HG02885 (cell line): ENCODE measurements at regions not wholly inside any gene's neighbourhood (a gene's known extent, or its start where the extent isn't known, plus 50 kb on each side); places are given as distances from the start of the nearest gene placed in this dataset.
"Not testable (repeated sequence)": the region's sequence is repeated elsewhere in the genome, so short reads cannot be mapped to it uniquely, and the experiment has no call there.

Experiments used
- ATAC-seq: cut with Tn5 transposase; IDR thresholded peaks from one replicate; pipeline ENCODE4 v1.9.1; 2021; ENCODE audit warnings: mild to moderate bottlenecking; ENCODE audit not compliant: unreplicated experiment, poor library complexity

DNA sequence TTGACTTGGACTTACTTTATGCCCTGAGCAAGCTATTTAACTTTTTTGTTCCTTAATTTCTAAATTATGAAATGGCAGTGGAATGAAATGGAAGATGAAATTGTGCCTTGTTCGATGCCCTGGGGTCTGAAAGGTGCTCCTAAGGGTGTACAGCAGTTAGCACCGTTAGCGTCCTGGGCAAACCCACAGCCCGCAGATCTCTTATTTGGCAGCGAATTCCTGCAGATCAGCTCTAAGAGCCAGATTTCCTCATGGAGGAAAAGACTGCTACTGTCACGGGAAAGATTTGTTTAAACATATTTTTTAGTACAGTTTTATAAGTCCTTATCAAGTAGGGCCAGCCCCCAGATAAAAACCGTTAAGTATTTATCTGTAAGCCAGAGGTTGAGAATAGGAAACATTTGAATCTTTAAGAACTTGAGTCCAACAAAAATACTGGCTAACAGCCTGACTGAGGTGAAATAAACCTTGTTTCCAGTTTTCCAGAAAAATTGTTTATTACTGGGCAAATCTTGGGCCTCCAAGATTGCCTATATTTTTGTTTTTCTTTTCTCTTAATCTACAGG lies 216.5 kb upstream of the DMRT1 start:
- ATAC-seq: no peak

DNA sequence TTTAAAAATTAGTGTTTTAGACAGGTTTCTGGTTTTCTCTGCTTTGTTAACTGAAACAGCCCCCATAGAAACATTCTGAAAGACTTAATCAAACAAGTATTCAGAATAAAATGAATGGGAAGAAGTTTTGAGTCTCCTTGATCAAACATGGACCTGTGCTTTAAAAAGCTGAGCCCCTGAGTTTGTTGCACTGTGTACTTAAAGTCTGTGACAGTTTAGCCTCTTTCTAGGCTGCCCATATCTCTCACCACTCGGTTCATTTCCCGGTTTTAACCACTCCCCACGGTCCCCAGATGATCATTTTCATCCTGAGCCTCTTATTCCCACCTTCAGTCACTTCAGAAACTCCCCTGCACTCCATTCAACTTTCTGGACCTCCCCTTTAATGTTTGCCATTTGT lies 215.9 kb upstream of the DMRT1 start:
- ATAC-seq: no peak

DNA sequence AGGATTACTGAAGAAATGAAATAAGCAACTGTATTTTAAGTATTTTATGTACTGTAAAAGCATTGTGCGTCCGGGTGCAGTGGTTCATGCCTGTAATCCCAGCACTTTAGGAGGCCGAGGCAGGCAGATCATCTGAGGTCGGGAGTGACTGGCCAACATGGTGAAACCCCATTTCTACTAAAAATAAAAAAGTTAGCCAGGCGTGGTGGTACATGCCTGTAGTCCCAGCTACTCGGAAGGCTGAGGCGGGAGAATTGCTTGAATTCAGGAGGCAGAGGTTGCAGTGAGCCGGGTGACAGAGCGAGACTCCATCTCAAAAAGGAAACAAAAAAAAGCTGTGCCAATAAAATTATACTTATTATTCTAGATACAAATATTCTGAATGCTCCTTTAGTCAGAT lies 215.4 kb upstream of the DMRT1 start:
- not testable (repeated sequence) for ATAC-seq

DNA sequence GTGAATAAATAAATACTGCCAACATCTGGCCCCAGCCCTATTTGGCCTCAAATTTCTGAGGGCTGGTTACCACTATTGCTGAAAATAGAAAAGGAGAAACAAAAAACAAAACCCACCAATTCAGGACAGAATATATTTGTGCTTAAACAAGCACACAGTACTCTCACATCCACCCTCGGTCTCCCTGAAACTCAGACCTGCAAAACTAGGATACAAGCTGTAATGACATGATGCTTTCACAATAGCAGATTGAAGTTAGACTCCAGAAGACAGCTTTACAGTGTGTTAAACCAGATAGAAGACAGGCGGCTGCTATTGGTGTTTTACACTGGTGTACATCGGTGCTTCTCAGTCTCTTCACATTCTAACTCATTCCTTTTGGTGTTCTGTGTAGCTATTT lies 214.9 kb upstream of the DMRT1 start:
- peak; percentile 77 for ATAC-seq

DNA sequence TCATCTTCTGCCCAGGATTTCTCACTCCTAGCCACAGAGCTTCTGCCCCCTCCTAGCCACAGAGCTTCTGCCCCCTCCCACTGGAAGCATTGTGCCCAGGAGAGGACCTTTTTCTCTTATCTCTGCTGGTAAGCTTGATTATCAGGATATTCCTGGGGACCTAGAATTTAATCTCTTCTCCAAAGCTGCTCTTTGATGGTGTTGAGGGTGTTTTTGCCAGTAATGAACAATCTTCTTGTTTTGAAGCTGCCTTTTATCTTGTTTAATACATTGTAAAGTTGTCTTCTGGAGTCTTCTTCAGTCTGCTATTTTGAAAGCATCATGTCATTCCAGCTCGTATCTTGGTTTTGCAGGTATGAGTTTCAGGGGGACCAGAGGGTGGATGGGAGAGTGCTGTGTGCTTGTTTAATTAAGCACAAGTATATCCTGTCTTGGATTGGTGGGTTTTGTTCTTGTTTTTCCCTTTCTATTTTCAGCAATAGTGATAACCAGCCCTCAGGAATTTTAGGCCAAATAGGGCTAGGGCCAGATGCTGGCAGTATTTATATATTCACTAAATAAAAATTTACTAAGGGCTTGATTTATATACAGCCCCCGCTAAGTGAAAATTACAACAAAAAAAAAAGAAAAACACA lies 214.0 kb upstream of the DMRT1 start:
- ATAC-seq: no peak

DNA sequence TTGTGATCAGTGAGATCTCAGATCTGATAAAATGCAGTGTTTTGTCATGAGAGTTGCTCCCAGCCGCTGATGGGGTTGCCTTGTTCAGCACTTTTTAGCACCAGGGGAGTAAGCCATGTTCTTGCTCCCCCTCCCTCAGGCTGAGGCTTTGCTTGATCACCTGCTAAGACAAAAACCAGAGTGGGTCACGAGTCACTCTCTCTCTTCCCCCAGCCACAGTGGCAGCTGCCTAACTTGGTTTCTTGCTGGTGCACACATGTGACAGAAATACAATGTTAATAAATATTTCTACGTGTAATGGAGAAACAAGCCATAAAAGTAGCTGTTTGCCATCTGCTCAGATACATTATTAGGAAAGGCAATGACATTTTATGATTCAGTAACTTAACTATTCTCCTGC lies 212.4 kb upstream of the DMRT1 start:
- ATAC-seq: no peak

DNA sequence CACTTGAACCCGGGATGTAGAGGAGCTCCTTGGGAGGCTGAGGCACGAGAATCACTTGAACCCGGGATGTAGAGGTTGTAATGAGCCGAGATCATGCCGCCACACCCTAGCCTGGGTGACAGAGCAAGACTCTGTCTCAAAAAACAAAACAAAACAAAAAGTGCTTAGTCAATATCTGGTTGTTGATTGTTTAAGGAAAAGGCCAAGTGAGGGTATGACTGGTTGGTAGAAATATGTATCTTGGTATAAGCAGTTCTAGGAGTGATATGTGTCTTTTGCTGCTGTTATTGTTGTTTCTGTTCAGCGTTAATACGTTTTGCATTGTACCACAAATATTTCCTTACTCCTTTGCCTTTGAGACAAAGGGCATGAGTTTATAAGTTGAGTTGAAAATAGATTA lies 210.7 kb upstream of the DMRT1 start:
- ATAC-seq: no peak

DNA sequence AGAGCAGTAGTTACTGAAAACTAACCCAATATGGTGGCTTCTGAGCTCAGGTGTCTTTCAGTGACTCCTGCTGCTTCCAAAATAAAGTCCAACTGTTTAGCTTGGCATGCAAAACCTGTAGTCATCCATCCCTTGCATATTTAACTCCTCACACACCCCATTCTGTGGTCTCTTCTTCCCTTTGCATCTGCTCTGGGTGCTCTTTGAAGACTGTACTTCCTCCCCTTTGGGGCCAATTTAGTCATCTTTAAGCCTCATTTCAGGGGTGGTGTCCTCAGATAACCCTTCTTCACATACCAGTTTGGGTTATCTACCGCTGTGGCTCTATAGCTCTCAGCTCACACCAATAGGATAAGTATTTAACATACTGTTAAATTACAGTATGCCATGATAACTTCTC lies 209.9 kb upstream of the DMRT1 start:
- ATAC-seq: no peak

DNA sequence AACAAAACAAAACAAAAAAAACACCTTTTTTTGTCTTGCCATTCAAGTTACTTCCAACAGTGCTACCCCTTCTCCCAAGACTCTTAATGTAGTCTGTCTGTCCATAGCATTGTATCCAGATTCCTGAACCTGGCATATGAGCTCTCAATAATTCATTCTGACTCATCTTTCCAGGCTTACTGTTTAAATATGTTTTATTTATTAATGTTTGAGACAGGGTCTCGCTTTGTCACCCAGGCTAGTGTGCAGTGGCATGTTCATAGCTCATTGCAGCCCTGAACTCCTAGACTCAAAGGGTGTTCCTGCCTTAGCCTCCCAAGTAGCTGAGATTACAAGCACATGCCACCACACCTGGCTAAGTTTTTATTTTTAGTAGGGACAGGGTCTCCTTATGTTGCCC lies 208.0 kb upstream of the DMRT1 start:
- no peak for ATAC-seq

DNA sequence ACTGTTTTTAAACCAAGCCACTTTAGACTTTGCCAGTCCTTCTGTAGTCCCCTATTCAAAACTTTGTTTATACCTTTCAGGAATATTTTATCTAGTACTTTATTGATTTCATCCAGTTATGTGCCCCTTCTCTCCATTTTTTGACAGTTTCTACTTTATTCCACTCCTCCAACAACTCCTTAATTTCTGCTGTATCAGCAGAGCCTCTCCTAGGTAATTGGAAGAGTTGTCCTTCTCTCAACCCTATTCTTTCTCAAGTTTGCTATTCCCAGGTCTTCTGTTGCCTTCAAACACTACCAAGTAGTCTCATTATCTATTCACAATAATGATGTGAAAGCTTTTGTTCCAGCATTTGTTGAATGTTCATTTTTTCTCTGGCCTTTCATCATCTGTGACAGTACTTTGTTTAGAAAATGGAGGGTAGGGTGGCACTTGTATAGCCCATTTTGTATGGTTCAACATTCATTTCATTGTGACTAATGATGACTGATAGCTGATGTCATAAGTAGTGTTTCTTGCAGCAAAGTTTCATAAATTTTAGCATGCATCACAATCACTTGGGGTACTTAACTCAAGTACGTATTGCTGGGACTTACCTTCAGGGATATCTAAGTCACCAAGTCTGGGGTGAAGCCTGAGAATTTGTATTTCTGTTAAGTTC lies 204.4 kb upstream of the DMRT1 start:
- ATAC-seq: no peak

DNA sequence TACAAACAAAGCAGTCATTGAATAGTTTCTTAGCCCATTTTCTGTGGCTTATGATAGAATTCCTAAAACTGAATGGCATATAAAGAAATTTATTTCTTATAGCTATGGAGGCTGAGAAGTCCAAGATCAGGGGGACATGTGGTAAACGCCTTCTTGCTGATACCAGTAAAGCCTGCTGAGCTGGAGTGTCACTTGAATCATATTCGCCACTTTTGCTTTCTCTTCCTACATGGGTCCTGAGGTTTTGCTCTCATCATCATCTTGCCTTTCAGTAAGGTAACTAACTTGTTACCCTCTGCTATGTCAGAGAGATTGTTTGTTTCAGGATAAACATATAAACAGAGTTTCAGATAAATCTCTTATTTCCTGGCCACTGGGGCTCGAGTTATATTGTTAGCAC lies 203.3 kb upstream of the DMRT1 start:
- no peak for ATAC-seq

DNA sequence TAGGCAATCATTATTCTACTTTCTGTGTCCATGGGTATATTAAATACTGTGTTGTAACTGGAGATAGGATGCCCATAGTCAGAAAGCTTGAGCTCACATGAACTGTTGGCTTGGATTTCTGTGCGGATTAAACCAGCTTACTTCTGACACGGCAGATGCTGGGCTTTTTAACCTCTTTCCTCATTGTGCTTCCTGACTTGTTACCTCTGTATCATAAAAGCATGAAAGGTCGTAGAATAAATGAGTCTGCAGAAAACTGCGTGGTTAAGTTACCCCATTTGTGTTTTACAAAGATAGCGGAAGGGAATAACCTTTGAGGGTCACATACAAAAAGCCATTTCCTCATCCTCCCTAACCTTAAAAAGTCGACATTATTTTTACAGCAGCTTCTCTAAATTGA lies 199.5 kb upstream of the DMRT1 start:
- ATAC-seq: no peak

DNA sequence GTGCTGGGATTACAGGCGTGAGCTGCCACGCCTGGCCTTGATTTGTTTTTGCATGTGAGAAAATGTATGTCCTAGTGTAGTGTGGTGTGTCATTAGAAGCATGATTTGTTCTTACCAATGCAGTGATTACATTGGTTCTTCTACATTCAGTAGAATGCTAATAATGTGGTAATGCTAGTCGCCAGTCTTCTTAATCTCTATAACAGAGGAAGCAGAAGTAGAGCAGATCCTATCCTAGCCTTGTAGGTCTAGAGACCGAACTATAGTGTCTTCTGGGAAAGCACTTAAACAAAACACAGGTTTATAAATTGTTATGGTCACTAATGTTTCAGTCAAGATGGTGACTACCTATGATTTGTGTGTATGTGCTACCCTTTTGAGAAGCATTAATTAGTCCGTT lies 197.5 kb upstream of the DMRT1 start:
- no peak for ATAC-seq

DNA sequence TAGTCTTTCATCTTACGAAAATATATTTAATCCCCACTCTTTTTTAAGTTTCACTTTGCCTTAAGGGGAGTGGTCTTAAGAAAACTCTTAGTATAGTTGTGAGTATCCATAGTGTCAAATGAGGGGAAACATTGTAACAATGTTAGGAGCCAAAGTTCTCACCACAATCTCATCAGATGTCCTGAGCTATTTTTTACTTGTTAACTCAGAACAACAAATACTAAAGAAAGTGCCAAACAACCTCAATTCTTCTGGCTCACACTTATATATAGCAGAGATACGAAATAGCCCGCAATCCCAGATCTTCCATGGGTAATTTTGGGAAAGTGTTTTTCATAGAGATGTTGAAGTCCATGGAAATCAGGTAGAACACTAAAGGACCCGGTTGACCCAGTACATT lies 194.0 kb upstream of the DMRT1 start:
- ATAC-seq: no peak

DNA sequence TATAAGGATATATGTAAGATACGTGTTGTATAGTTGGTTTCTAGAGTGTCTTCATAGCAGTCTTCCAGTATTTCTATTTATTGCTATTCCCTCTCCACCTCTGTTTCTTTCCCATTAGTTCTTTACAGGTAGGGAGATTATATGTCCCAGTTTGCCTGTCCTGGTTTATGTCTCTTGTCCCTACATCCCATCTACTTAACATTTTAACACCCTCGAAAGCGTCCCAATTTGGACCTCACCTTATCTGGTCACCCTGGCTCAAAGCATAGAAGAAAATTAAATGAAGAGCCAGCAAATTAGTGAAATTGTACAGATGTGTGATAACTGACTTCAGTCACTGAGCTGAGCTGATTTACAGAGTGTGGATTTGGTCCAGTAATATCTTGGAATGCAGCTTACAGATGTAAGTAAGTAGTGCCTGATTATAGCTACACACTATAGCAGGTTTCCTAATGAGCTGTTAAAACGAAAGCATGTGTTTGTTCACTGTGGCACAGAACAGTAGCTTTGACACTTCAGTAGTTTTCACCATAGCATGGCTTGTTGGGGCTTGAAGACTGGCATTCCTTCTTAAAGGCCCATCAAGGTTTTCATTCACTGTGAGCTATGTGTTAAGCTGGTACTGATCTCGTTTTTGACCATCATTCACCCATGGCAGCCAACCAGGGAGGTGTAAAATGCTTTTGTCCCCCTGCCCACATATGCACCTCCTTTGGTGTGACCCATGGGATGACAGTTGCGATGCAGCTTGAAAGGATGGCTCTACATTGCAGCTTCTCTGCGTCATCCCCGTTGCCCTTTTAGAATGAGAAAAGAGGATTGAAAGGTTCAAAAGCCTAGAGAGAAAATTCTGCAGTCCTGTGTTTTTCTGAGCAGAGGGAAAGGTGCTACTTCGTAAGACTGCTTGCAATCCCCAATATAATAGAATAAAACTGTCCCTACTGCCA lies 192.1 kb upstream of the DMRT1 start:
- no peak for ATAC-seq

DNA sequence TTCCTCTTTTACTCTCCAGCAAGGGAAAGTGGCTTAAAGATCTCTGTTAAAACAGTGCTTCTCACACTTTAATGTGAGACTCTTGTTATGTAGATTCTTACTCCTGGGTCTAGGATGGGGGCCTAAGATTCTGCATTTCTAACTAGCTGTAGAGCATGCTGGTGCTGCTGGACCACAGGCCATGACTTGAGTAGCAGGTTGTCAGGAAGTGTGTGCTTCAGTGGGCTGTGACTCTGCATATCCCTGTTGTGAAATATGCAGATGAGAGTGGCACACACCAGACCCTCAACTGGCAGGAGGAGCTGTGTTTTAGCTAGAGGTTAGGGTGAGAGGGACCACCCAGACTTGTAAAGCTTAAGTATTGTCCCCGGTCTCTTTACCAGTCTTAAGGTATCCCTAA lies 191.1 kb upstream of the DMRT1 start:
- ATAC-seq: peak; percentile 41

DNA sequence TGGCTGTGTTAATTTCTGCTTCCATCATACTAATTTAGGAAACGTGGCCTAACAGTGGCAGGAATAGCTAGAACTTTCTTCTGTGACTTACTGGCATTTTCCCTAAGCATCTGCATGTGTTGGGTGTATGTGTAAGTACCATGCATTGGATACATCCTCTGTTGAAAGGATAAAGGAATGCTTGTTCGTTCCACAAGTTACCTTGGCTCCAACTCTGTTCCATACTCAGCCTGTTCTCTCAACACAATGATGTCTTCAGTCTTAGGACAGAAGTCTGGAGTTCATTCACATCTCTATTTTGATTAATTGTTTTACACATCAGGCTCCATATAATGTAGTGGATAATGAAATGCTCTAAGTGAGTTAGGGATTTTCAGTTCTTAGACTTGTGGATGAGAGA lies 190.1 kb upstream of the DMRT1 start:
- ATAC-seq: no peak

DNA sequence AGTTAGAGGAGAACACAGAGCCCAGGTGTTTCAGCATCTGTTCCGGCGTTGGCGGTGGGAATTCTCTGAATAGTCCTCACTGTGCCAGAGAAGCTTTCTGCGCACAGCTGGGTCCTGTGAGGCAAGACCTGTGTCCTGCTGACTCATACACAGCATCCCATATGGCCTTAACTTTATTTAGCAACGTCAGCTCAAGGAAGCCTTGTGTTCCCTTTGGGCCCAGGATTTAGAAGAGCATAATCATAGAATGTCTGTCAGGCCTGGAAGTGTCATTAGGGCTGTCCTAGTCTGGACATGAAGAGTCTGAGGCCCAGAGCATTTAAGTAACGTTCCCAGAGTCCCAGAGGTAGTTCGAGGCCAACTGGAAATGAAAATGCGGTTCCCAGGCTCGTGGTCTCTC lies 188.6 kb upstream of the DMRT1 start:
- no peak for ATAC-seq

DNA sequence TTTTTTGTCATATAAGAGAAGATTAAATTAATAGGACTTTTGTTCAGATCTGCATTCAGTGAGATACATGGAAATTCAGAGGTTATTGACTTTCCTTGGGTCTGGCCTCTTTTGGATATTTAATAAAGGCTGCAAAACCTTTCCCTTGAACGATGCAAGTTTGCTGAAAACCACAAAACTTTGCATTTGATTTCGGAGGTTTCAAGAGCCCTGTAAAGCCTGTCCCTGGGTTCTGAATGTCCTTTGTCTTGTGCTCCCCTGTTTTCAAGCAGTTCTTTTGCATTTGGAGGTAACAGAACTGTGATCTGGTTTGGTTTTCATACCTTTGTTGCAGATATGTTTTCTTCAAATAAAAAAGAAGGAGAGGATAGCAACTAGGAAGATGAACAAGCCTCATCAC lies 188.1 kb upstream of the DMRT1 start:
- ATAC-seq: no peak

DNA sequence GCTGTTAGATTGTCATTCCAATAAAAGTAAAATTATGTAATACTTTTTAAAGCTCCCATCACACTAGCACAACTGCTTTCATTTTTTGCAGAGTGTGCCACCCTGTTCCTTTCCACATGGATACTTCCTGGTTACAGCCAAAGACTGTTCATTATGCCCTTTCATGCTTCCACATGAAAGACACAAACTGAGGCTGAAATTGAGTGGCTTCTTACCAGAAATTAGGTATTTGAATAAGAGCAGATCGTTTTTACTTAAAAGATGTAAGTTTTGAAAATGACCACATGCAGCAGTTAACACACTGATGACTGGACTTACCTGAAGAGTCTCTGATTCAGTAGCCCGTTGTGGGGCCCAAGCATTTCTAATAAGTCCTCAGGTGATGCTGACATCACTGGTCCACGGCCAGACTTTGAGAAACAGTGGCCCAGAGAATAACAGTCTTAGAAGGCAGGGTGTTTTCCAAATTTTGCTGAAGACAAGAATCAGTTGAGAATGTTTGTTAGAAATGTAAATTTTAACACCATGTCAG lies 187.6 kb upstream of the DMRT1 start:
- ATAC-seq: no peak

DNA sequence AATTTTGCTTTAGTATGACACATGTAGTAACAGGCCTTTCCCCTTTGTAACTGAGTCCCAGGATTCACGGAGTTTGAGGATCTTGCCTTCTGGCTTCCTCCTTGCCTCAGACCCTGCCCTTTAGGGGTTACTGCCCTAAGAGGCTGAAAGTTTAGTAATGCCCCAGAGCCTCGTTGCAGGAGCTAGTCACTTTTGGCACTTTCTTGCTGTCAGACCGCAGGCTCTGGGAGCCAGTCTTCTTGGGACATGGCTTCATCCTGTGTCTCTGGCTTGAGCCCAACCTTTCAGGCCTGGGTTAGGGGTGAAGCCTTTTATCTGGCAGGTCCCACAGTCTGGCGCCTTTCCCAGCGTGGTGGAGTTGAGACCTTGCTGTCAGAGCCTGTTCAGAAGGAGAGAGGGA lies 185.6 kb upstream of the DMRT1 start:
- no peak for ATAC-seq
